ENCODE measurements at regions not wholly inside any gene's neighbourhood (a gene's known extent, or its start where the extent isn't known, plus 50 kb on each side); places are given as distances from the start of the nearest gene placed in this dataset.
"Not testable (repeated sequence)": the region's sequence is repeated elsewhere in the genome, so short reads cannot be mapped to it uniquely, and the experiment has no call there.

DNA sequence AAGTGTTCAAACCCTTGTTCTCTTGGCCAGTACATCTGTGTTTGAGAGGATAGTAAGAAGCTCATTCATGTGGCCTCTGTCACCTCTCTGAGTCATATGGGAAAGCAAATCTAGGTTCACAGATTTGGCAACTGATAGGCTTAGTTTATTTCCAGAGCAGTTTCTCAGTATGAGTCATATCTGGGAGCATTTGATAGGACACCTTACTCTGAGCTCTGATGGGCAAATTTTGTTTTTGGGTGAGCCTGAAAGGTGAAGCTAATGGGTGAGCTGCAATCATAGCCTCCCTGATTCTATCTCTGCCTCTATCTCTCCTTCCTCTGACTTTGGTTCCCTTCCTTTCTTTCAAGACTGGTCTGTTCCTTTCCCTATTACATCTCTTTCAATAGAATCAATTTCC is 134.4 kb downstream of the S1PR1 start:
- DNase-seq, result no peak

GRCh38 chr1:101373570-101373969 is 136.8 kb downstream of the S1PR1 start:
- no peak for DNase-seq

DNA sequence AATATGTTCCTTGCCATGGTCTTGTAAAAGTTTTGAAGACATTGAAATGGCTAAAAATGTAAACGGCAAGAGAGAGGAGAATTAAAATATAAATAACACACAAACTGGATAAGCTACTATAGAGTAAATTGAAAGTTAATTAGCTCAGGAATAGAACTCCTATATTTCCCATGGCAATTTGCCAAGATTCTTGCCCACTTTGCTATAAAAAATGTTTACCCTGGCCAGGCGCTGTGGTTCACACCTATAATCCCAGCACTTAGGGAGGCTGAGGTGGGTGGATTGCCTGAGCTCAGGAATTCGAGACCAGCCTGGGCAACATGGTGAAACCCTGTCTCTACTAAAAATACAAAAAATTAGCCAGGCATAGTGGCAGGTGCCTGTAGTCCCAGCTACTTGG is 138.6 kb downstream of the S1PR1 start:
- DNase-seq, result not testable (repeated sequence)

GRCh38 chr1:101376121-101377083 is 139.6 kb downstream of the S1PR1 start:
- DNase-seq, result no peak

DNA sequence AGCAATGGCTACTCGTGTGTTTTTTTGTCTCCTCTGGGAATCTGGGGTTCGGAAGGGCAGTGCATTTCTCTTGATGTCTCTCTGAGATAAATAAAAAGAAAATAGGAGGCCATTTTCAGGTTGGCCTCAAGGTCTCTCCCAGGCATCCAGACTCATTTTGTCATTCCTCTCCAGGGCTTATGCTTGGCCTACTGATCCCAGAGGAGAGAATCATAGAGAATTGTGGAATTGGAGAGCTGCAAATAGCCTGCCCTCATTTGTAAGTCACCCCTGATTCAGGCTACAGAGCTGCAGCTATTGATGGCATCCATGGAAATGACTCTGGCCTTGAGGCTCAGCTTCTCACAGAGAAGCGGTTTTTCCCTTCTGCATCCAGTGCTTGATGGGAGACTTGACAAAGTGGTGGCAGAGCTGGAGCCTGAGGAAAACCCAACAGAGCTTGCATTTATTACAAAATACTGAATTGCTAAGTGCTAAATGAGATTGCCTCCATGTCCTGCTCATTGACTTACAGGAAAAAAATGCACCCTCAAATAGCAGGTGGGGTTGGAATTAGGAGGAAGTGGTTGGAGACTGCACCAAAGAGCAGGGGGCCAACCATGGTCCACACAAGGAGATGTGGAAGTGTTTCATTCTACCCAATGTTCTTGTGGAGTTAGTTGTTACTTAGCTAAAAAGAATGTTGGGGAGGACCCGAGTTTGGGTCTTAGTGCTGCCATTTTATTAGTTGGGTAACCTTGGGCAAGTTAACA is 140.4 kb downstream of the S1PR1 start:
- DNase-seq, result no peak

- no peak for DNase-seq
These were observed 142.2 kb downstream of the S1PR1 start for GRCh38 chr1:101379037-101379436.

DNA sequence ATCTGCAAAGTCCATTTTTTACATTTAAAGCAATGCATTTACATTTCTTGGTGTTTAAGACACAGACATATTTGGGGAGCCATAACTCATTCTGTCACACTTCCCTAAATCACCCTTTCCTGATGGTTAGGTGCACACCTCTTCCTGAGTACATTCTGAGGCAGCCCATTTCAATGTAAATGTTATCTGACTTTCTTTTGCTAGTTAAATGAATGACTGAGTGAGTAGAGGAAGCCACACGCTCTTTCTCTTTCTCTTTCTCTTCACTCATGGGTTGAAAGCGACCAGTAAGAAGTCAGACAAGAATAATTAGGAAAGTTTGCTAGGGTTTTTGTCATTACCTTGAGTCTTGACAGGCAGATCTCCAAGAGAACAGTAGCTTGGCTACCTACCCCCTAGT is 143.1 kb downstream of the S1PR1 start:
- DNase-seq, result no peak

GRCh38 chr1:101382135-101382534 is 145.3 kb downstream of the S1PR1 start:
- DNase-seq, result no peak

GRCh38 chr1:101388904-101389546 is 152.2 kb downstream of the S1PR1 start:
- DNase-seq, result no peak

DNA sequence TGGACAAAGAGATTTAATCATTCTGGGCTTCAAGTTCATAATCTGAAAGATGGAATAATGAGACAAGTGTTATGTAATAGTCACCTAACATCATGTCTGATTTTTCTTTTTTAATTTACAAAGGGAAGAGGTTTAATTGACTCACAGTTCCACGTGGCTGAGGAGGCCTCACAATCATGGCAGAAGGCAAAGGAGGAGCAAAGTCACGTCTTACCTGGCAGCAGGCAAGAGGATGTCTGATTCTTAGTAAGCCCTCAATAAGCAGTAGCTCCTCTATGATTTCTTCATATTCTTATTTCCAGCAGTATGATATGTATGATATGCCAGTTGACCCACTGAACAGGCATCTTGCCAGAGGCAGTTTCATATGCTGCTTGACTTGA is 152.7 kb downstream of the S1PR1 start:
- no peak for DNase-seq

DNA sequence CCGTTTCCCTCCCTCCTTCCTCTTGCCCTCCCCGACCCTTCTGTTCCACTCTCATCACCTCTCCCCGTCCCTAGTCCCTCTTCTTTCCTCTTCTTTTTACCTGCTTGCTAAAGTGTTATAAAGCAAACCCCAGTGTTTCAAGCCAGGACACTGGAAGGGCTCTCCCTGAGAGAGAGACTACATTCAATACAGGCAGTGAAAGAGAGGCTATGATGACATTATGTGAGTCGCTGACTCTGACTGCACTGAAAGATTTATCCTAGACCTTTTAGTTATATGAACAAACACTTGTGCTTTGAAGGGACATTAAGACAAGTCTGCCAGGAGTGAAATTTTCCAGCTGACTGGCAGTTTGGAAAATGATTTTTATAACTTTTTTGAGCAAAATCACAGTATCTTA is 155.7 kb downstream of the S1PR1 start:
- no peak for DNase-seq

DNA sequence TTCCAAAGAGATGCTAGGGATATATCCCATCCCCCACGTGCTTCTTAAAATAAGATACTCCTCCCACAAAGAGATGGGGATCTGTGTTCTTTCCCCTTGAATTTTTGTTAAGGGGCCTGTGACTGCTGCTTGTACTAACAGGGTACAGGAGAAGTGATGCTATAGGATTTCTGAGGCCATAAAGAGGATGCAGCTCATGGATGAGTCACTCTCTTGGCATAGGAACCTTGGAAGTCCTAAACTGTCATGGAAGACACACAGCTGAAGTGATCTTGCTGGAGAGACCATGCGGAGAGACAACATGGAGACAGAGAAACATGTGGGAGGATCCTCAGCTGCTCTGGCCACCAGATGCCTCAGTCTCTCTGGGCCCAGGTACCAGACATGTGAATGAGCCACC is 157.2 kb downstream of the S1PR1 start:
- DNase-seq, result no peak

DNA sequence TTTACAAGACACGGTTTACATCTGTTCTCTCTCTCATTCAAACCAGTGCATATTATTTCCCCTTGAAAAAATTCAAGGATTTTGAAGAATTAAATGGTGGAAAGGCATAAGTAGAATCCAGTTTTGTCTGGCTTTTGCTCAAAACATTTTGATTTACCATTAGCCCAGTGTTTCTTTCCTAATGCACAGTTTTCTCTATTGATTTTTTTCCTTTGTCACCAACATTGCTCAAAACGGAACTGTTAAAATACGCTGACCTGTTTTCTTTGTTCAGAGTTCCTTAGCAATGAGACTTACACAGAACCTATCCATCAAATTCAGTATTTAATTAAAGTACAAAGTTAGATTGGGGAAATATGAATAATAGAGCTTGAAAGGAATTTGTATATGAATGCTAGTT is 162.4 kb downstream of the S1PR1 start:
- no peak for DNase-seq

- no peak for DNase-seq
These were observed 169.5 kb downstream of the S1PR1 start for GRCh38 chr1:101406271-101406670.

GRCh38 chr1:101406681-101407080 is 169.9 kb downstream of the S1PR1 start:
- DNase-seq, result no peak

GRCh38 chr1:101407505-101408211 is 170.8 kb downstream of the S1PR1 start:
- no peak for DNase-seq

DNA sequence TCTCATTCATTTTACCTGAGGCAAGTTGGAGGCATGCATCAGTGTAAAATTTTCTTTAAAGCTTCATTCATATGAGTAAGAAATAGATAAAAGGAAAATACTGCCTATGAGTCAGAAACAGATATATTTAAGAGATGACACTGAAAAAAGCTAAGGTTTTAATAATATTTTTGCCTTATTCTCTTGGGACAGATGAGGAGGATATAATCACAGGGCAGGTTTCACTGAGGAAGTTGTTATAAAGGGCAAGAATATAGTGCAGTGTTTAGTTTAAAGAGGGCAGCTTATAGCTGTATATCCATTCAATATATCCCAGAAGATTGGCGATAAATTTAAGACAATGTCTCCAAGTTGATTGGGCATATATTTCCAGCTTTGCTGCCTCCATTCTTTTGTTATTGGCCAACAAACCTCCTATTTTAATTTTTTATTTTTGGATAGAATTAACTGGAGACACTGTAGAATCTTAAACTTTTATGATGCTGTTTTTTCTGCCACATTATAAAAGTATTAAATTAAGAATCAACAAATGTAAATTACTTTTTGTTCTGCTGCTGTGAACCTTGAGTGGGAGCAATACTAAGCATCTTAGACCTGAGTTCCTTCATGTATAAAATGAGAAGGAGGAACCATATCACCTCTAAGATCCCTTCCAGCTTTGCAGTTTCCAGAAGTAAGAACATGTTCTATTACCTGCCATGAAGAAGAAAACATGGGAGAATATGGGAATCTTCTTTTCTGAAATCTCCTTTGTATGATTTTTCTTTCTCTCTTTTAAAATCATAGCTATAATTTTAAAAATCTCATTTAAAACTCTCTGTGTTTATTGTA is 171.6 kb downstream of the S1PR1 start:
- DNase-seq, result no peak

- no peak for DNase-seq
These were observed 172.3 kb downstream of the S1PR1 start for GRCh38 chr1:101409102-101409501.

- no peak for DNase-seq
These were observed 173.4 kb downstream of the S1PR1 start for GRCh38 chr1:101410048-101410878.

GRCh38 chr1:101420406-101420805 is 183.6 kb downstream of the S1PR1 start:
- no peak for DNase-seq

- not testable (repeated sequence) for DNase-seq
These were observed 191.3 kb downstream of the S1PR1 start for GRCh38 chr1:101428083-101428482.

Measured in NCI-H2081 (cell line).